Skeletal muscle cell (primary cell): ENCODE measurements at regions not wholly inside any gene's neighbourhood (a gene's known extent, or its start where the extent isn't known, plus 50 kb on each side); places are given as distances from the start of the nearest gene placed in this dataset.
A peak's percentile ranks its signal among the peaks of the same experiment; 100 is the strongest.
"Not testable (repeated sequence)": the region's sequence is repeated elsewhere in the genome, so short reads cannot be mapped to it uniquely, and the experiment has no call there.

Source experiments
- DNase-seq: peaks from one replicate; pipeline ENCODE4 v3.0.0-alpha.2; 2010; ENCODE audit warnings: low read depth
- H3K4me3 ChIP-seq: 2 replicates; pipeline ENCODE4 v1.5.1; 2011; ENCODE audit warnings: low read depth, mild to moderate bottlenecking, control low read depth, low read length, moderate library complexity

DNA sequence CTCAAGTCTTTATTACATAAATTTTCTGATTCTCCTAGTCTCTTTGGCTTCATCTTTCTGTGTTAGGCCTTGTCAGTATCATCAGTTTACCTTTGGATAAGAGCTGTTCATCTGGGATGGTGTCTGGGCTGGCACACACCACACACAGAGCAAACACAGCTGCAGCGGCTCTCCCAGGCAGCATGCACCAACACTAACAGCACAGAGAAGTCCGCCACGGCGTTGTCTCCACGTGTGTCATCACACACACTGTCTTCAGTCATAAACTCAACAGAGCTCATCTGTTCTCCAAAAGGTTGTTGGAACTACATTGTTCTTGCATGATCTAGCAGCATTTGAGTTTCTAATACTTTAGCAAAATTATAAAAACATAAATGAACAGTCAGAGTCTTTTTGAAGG is 851.9 kb upstream of the FRG1 start:
- no peak overlapping the region for H3K4me3 ChIP-seq
- no peak for DNase-seq

DNA sequence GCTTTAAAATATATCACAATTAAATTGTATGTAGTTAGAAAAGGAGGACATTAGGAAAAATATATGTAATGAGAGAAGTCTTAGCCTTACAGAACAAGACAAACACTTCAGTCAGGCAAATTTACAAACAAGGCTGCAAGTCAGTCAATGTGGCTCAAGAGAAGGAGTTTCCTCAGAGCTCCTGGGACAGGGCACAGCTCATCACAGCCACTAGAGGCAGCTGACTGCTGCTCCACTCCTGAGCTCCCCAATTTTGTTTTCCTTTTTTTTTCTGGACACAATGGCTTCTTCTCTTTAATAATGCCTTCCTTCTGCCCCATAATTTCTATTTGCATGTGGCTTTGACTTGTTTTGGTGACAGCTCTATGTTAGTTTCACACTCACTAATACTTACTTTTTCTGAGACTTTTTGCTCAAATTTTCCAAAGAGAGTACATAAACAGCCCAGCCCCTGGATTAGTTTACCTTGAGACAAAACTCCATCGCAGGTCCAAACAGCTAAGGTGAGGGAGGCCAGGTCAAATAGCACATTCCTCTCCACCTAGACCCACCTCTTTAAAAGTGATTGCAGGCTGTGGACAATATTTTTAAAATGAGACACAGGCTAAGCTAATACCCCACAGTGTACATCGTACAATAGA is 850.4 kb upstream of the FRG1 start:
- DNase-seq = no peak
- no peak overlapping the region for H3K4me3 ChIP-seq

DNA sequence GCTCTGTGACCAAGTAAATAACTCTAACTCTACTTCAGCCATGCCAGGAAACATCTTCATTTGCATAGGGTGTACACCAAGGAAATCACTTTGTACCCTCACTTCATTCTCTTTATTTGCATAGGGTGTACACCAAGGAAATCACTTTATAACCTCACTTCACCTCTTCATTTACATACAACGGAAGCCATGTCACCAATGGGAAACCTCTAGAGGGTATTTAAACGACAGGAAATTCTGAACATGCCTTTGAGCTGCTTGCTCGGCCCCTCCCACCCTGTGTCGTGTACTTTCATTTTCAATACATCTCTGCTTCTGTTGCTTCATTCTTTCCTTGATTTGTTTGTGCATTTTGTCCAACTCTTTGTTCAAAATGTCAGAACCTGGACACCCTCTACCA is 848.1 kb upstream of the FRG1 start:
- DNase-seq = no peak
- no peak overlapping the region for H3K4me3 ChIP-seq

DNA sequence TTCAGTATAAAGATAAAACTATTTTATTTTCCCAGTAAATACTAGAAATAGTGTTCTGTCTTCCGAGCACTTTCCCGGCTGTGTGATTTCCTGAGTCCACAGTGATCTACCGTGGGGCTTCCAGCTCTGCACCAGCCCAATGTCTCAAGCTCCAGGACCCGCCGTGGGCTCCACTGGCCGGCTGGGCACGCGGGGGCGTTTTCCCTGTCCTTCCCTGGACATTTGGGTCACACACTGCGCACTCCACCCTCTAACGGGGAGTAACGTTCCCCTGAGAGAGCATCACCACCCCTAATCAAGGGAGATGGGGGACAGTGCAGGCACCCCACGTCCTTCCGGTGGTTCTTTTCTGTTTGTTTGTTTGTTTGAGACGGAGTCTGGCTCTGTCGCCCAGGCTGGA is 844.6 kb upstream of the FRG1 start:
- no peak overlapping the region for H3K4me3 ChIP-seq
- no peak for DNase-seq

DNA sequence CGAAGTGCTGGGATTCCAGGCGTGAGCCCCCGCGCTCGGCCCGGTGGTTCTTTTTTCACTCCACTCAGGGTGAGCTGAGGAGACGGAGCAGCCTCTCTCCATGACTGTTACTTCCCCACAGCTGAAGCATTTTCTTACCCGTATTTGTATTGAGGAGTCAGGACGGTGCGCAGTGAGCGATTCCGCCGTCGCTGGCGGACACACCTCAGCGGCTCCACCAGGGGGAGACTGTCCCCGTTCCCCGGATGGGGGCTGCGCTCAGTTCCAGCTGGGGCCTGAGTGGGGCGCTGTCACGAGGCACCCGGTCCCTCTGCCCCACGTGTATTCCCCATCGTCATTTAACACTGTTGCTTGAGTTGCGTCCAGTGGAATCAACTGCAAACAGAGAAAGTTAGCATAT is 844.0 kb upstream of the FRG1 start:
- no peak overlapping the region for H3K4me3 ChIP-seq
- DNase-seq = no peak

DNA sequence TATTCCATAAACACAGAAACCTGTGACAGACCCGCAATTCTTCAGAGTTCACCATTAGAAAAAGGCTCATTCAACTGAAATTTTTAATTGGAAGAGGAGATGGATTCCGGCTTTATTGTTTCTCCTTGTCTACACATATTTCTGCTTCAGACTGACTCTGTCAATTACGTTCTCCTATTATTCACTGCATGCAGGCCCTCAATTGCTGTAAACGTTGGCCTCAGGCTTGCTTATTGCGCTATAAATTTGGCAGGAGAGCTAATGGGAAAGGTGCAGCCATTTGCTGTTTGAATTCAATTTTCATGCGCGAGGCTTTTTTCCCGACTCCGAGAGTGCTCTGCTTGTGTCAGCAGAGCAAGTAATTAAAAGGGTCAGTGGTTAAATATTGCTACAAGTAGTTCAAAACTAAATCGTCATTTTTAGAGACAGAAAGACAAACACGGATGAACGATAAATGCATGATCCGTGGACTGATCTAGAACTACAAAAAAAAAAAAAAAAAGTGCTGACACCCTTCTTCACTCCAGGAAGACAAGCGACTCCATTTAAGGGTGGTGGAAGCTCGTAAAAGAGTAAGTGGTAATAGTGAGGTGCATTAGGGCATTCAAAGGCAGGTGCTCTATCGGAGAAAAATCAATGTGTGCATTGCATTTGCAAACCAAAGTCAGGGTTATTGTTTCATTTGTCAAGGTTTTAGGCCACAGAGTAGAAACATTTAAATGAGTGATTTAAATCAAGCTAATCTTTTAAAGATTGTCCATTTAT is 841.6 kb upstream of the FRG1 start:
- H3K4me3 ChIP-seq = no peak overlapping the region
- DNase-seq = no peak

DNA sequence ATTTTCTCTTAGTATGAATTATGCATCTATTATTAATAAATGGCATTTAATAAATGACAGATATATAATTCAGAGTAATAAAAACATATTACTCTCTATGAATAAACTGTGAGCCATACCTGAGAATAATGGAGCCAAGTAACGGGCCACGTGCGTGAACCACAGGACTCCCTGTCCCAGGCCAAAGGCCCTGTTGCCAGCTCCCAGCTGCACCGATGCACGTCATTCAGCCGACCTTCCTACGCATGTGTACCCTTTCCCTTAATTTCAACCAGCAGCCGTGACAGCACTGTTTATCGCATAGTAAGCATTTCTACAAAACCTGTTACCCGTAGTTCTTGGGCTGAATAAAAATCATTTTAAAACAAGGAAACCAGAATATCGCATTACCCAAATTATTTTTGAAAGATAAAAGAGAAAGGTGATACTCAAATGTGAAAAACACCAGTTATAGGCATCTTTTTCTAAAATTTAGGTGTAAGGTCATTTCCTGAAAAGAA is 827.2 kb upstream of the FRG1 start:
- no peak for DNase-seq
- no peak overlapping the region for H3K4me3 ChIP-seq

DNA sequence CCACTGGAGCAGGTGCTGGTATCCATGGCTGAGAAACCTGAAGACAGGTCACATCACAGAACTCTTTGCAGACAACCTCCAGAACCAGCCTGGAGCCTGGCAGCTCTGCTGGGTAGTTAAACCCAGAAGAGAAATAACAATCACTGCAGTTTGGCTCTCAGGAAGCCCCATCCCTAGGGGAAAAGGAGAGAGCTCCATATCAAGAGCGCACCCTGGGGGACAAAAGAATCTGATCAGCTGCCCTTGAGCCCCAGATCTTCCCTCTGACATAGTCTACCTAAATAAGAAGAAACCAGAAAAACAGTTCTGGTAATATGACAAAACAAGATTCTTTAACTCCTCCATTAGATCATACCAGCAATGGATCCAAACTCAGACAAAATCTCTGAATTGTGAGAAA is 823.2 kb upstream of the FRG1 start:
- DNase-seq = no peak
- no peak overlapping the region for H3K4me3 ChIP-seq

DNA sequence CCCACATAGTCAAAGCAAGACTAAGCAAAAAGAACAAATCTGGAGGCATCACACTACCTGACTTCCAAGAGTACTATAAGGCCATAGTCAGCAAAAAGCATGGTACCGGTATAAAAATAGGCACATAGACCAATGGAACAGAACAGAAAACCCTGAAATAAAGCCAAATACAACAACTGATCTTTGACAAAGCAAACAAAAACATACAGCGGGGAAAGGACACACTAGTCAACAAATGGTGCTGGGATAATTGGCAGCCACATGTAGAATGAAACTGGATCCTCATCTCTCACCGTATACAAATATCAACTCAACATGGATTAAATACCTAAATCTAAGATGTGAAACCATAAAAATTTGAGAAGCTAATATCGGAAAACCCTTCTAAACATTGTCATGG is 819.3 kb upstream of the FRG1 start:
- no peak for DNase-seq

DNA sequence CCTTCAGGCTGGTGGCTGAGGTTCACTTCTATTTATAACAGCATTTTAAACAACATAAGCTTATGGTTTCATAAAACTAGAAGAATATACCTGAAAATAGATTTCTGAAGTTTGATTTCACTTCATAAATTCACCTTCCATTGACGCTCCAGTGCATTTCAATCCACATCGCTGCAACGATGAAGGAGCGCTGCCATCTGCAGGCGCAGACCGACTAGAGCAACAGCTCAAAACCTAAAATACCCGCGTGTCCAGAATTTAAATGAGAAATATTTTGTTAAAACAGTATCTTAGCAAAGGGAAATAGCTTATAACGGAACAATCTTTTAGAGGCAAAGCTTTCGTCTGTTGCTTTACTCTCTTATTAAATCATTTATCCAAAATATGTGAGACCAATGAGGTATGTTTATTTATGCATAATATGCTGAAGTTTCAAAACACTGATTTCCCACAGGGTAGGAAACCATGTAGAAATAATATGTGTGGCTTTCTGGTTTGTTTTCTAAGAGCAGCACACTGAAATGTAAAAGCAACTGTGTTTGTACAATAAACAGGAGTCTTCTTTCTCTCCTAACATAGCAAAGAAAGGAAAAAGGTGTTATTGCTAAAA is 816.4 kb upstream of the FRG1 start:
- no peak overlapping the region for H3K4me3 ChIP-seq
- DNase-seq = peak; percentile 28

More for the DNA sequence above, 819.3 kb upstream of the FRG1 start:
- no peak overlapping the region for H3K4me3 ChIP-seq

DNA sequence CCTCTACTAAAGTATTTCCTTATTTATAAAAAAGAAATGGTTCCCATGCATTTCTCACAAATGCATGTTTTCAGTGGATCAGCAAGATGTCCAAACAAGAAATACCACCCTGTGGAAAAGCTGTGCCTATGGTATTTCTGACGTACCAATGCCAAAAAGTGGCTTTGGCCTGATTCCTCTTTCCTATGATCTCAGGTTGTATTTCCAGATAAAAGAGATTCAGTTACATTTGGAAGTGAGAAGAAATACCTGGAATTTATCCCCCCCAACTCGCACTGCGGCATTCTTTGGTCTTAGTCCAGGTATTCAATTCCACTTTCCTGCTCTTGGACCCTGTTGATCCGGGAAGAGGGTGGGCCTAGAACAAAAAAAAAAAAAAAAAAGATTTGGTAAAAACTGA is 815.9 kb upstream of the FRG1 start:
- H3K4me3 ChIP-seq = no peak overlapping the region

DNA sequence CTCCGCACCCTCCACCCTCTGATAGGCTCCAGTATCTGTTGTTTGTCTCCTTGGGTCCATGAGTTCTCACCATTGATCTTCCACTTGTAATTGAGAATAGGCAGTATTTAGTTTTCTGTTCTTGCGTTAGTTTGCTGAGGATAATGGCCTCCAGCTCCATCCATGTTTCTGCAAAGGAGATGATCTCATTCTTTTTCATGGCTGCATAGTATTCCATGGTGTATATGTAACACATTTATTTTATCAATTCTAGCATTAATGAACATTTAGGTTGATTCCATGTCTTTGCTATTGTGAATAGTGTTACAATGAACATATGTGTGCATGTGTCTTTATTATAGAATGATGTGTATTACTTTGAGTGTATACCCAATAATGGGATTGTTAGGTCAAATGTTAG is 814.6 kb upstream of the FRG1 start:
- no peak for DNase-seq
- H3K4me3 ChIP-seq = no peak overlapping the region

More for the DNA sequence above, 815.9 kb upstream of the FRG1 start:
- no peak for DNase-seq

DNA sequence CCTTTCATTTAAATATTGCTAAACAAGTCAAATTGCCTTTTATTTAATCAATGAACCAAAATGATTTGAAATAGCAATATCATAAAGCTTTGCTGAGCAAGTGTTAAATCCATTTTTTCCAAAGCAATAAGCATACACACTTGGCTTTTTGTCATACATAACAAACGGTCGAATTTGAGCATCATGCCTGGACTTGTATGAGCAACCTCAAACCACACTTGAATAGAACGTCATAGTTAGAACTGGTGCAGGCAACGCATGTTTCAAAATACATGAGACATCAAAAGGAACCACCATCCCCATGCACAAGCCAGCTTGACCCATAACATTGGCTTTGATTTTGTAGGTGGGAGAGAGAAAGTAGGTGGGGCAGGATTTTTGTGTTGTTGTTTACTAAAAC is 812.3 kb upstream of the FRG1 start:
- DNase-seq = no peak

DNA sequence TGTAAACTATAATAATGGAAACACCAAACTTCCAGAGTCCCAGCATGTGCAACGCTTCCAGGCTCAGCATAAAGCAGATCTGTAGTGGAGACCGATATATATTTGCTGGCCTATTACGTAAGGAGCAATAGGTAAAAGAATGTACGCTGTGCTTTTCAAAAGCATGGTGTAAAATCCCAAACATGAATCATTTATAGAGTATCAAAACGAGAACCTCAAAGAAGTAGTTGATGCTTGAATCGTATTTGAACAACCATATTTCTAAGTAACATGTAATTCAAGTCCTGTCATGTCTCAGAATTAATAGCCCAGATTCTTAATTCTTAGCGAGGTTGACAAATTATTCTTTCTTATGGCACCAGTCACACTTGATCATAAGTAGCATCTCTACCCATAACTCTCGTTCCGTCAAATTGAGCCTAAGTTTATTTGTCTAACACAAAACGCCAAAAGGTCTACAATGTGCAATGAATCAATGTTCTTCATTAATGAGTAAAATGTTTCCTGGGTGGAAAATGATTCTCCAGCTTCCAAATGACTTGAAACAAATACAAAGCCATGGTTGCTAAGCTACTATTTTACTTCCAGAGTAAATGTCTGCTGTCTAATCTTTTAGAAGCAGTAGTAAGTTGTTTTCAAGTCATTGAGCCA is 811.5 kb upstream of the FRG1 start:
- no peak for DNase-seq
- H3K4me3 ChIP-seq = no peak overlapping the region

More for the DNA sequence above, 812.3 kb upstream of the FRG1 start:
- H3K4me3 ChIP-seq = no peak overlapping the region

DNA sequence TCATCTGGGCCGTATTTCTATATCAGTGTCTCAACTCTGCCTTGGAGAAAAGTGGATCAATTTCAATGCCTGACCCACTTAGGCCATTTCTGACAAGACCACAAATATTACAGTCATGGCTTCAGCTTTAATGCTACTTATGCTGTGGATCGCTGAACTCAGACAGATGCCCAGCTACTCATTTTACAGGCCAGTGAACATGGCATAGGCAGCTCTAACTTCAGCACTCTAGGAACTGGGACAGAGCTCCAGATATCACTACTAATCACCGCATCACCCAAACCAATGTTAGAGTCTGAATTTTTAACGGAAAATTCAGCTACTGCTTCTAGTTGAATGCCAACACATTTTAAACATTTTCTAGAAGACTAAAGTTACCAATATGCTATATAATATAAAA is 809.6 kb upstream of the FRG1 start:
- DNase-seq = no peak
- H3K4me3 ChIP-seq = no peak overlapping the region

DNA sequence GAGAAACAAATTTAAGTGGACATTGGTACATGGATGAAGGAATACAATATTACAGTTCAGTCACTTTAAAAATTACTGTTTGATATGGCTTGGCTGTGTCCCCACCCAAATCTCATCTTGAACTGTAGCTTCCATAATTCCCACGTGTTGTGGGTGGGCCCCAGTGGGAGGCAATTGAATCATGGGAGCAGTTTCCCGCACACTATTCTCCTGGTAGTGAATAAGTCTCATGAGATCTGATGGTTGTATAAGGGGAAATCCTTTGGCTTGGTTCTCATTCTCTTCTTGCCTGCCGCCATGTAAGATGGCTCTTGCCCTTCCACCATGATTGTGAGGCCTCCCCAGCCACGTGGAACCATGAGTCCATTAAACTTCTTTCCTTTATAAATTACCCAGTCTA is 804.2 kb upstream of the FRG1 start:
- DNase-seq = no peak
- no peak overlapping the region for H3K4me3 ChIP-seq

DNA sequence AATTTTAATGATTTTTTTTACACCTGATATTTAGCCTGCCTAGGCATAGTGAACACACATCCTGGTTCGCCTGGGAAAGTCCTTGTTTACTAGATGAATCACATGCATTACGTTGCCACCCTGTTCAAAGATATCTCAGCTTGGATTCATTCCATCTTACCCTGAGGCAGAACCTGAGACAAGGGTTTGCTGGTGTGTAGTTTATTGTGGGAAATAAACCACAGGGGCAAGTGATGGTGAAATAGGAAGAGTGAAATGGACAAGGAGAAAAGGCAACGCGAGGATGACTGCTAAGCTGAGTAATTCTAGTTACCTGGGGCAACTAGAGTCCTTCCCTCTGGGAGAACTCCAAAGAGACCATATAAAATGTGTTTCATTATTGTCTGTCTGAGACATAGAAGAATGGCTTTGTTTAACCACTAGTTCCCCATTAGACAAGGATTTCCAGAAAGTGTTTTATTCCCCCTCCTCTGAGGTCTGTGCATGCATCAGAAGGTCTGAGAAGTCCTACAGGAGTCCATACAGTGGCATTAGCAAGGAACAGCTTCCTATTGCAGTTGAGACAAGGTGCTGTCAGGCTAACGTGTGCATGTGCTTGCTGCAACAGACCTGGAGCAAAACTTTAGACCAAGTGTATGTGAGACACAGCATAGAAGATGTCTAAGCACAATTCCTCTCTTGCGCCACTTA is 797.3 kb upstream of the FRG1 start:
- H3K4me3 ChIP-seq = no peak overlapping the region
- DNase-seq = no peak

DNA sequence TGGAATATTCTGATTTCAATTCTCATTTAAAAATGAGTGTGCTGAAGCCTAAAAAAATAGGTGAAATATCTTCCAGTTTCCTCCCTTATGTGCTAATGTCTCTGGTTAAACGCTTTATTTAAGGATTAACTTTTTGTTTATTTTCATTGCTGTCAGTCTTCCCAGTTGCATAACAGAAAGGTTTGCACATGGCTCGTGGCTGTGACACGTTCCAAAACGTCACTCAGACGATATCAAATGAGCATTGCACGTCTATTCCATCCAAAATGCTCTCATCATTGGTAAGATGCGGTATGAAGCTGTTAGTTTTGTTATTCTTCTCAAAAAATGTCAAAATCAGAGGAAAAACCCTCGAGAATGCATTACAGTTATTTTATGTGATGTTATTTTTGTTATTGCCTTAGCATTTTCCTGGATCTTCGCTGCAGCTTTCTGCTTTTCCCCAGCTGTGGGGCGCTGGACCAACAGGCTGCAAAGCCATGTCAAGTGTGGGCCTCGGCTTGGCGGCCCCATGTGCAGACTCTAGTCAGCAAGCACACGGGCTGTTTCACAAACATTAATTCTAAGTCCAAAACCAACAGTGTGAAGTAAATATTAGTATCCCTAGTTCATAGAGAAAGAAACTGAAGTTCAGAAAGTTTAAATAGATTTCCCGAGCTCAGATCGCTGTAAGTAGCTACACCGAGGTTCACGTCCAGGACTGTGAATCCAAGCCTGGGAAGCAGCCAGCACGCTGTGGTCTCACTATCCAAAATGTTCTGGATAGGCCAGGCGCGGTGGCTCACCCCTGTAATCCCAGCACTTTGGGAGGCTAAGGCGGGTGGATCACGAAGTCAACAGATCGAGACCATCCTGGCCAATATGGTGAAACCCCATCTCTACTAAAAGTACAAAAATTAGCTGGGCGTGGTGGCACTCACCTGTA is 793.4 kb upstream of the FRG1 start:
- no peak overlapping the region for H3K4me3 ChIP-seq
- DNase-seq = no peak

DNA sequence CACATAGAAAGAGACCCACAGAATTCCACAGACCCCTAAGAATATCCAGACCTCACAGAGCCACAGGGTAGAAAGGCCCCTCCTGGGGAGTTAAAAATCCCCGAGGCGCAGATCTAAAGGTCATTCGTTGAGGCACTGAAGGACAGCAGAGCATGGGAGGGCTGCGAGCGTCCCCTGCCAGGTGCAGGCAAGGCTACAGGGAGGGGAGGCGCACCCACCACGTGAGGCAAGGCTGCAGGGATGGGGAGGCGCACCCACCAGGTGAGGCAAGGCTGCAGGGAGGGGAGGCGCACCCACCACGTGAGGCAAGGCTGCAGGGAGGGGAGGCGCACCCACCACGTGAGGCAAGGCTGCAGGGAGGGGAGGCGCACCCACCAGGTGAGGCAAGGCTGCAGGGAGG is 785.6 kb upstream of the FRG1 start:
- not testable (repeated sequence) for DNase-seq, H3K4me3 ChIP-seq
